NB4 (cell line): ENCODE measurements at regions not wholly inside any gene's neighbourhood (a gene's known extent, or its start where the extent isn't known, plus 50 kb on each side); places are given as distances from the start of the nearest gene placed in this dataset.

Source experiments
- MYC ChIP-seq: IDR thresholded peaks from 2 replicates; pipeline ENCODE4 v1.6.1; 2011; ENCODE audit warnings: low read depth, low read length
- POLR2A ChIP-seq: IDR thresholded peaks from 2 replicates; pipeline ENCODE4 v1.6.1; 2011; ENCODE audit warnings: mild to moderate bottlenecking; ENCODE audit not compliant: insufficient read length; ENCODE audit errors: extremely low read depth
- TF ChIP-seq, protein P1 (sequence below): IDR thresholded peaks from one replicate; pipeline ENCODE4 v1.5.1; 2012; ENCODE audit warnings: low read depth, low read length
- TF ChIP-seq, protein P2 (sequence below): IDR thresholded peaks from 2 replicates; pipeline ENCODE4 v1.6.1; 2011; ENCODE audit warnings: low read depth, low read length

DNA sequence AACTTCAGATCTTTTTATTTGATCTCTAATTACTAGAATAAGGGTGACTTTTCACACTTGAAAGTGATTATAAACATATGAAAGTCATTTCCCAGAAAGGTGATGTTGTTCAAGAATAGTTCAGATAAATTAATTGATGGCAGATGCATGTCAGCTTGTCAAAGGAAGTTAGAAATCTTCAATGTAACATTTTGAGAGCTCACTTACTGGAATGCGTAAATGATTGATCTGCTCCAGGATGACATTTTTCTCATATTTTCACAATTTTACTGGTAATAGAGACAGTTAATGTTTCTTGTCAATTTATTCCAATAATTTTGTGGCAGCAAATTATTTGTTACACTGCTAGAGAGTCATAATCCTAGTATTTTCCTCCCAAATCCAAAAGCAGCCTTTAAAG lies 424.2 kb downstream of the PLA2G4A start:
- TF ChIP-seq, protein P1, sequence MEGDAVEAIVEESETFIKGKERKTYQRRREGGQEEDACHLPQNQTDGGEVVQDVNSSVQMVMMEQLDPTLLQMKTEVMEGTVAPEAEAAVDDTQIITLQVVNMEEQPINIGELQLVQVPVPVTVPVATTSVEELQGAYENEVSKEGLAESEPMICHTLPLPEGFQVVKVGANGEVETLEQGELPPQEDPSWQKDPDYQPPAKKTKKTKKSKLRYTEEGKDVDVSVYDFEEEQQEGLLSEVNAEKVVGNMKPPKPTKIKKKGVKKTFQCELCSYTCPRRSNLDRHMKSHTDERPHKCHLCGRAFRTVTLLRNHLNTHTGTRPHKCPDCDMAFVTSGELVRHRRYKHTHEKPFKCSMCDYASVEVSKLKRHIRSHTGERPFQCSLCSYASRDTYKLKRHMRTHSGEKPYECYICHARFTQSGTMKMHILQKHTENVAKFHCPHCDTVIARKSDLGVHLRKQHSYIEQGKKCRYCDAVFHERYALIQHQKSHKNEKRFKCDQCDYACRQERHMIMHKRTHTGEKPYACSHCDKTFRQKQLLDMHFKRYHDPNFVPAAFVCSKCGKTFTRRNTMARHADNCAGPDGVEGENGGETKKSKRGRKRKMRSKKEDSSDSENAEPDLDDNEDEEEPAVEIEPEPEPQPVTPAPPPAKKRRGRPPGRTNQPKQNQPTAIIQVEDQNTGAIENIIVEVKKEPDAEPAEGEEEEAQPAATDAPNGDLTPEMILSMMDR, result no peak
- TF ChIP-seq, protein P2, sequence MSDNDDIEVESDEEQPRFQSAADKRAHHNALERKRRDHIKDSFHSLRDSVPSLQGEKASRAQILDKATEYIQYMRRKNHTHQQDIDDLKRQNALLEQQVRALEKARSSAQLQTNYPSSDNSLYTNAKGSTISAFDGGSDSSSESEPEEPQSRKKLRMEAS, result no peak
- TF ChIP-seq POLR2A (no peak), MYC (no peak)
